Endothelial cell of umbilical vein (primary cell): ENCODE measurements at regions not wholly inside any gene's neighbourhood (a gene's known extent, or its start where the extent isn't known, plus 50 kb on each side); places are given as distances from the start of the nearest gene placed in this dataset.

Source experiments
- BruUV-seq: library from RNA; stranded (reverse); fragments of 400-500 nt; replicated peaks from 2 replicates; lab custom pipeline; 2021; lab: Mats Ljungman, UMichigan
- CTCF ChIA-PET: fragments of 300-600, 350-600 bp; sonication (Branson Sonifier 250); formaldehyde crosslinking; loops from one replicate; lab custom pipeline; 2021; ENCODE audit warnings: antibody characterized with exemption, inconsistent platforms; lab: Charles Lee
- POLR2A ChIA-PET: fragments of 300-600, 350-600 bp; sonication (Branson Sonifier 250); formaldehyde crosslinking; loops from one replicate; lab custom pipeline; 2021; ENCODE audit warnings: antibody characterized with exemption, inconsistent platforms; lab: Charles Lee
- DNase-seq: peaks from one replicate; pipeline ENCODE4 v3.0.0-alpha.2; 2011; ENCODE audit warnings: low read depth, low spot score
- FAIRE-seq: peaks from 2 replicates; lab custom pipeline; 2011; peaks lifted over from hg19 to GRCh38; lab: Jason Lieb, UNC
- H2AFZ ChIP-seq: 2 replicates; pipeline ENCODE4 v1.6.0; 2012; ENCODE audit warnings: low read depth, low read length, control low read depth, inconsistent platforms
- H3K27ac ChIP-seq: 2 replicates; pipeline ENCODE4 v1.5.1; 2011; ENCODE audit warnings: low read depth, mild to moderate bottlenecking, control low read depth, low read length, moderate library complexity; ENCODE audit not compliant: insufficient read depth
- H3K27me3 ChIP-seq, 2 experiments: 2 replicates each; pipeline versions ENCODE4 v1.6.0 to v1.6.1; 2011; ENCODE audit warnings: low read length in 2 of 2, mixed read lengths in 1 of 2; ENCODE audit not compliant: control insufficient read depth in 2 of 2, insufficient read depth in 2 of 2
- H3K36me3 ChIP-seq, 2 experiments: 2 replicates in 1 of 2; 3 replicates in 1 of 2; pipeline ENCODE4 v1.5.1; 2011; ENCODE audit warnings: low read length in 2 of 2, mild to moderate bottlenecking in 1 of 2, moderate library complexity in 1 of 2; ENCODE audit not compliant: control insufficient read depth in 2 of 2, insufficient read depth in 2 of 2; ENCODE audit errors: extremely low read depth in 1 of 2
- H3K4me1 ChIP-seq: 3 replicates; pipeline ENCODE4 v1.5.1; 2011; ENCODE audit warnings: mild to moderate bottlenecking, low read length; ENCODE audit not compliant: control insufficient read depth, insufficient read depth; ENCODE audit errors: extremely low read depth
- H3K4me2 ChIP-seq: 2 replicates; pipeline ENCODE4 v1.6.1; 2011; ENCODE audit warnings: low read length, control low read depth, mixed read lengths; ENCODE audit not compliant: insufficient read depth
- H3K4me3 ChIP-seq, 3 experiments: fragments of 200-600 bp in 1 of 3; sonication (generic), shearing (Covaris generic) in 1 of 3; replicated peaks in 1 of 3; 2 replicates each; pipeline ENCODE4 v1.5.1; 2011 to 2016; ENCODE audit warnings: control low read depth in 3 of 3, low read length in 3 of 3, mild to moderate bottlenecking in 2 of 3, inconsistent platforms in 1 of 3, low read depth in 1 of 3, moderate library complexity in 1 of 3; ENCODE audit not compliant: insufficient read depth in 1 of 3
- H3K79me2 ChIP-seq: 2 replicates; pipeline ENCODE4 v1.6.0; 2012; ENCODE audit warnings: low read length, inconsistent platforms; ENCODE audit not compliant: control insufficient read depth, insufficient read depth
- H3K9ac ChIP-seq: replicated peaks from 2 replicates; pipeline ENCODE3; 2011; ENCODE audit warnings: low read length, control low read depth; ENCODE audit not compliant: insufficient read depth; ENCODE audit errors: extremely low read depth
- H3K9me1 ChIP-seq: replicated peaks from 3 replicates; pipeline ENCODE4 v1.6.0; 2011; ENCODE audit warnings: mild to moderate bottlenecking, low read length; ENCODE audit not compliant: control insufficient read depth, insufficient read depth; ENCODE audit errors: extremely low read depth
- H3K9me3 ChIP-seq: replicated peaks from 2 replicates; pipeline ENCODE4 v1.5.1; 2012; ENCODE audit warnings: low read length, inconsistent platforms; ENCODE audit not compliant: control insufficient read depth, insufficient read depth
- H4K20me1 ChIP-seq: replicated peaks from 2 replicates; pipeline ENCODE3; 2011; ENCODE audit warnings: mild to moderate bottlenecking, low read length; ENCODE audit not compliant: control insufficient read depth, insufficient read depth; ENCODE audit errors: extremely low read depth
- CTCF ChIP-seq, 2 donors: IDR thresholded peaks; 1 replicate in 1 of 2; 2 replicates in 1 of 2; pipeline ENCODE4 v1.5.1; 2011; ENCODE audit warnings: low read length in 2 of 2, mild to moderate bottlenecking in 2 of 2, moderate library complexity in 2 of 2, control low read depth in 1 of 2, inconsistent platforms in 1 of 2, low read depth in 1 of 2; ENCODE audit not compliant: insufficient read depth in 1 of 2; ENCODE audit errors: extremely low read depth in 1 of 2
- EZH2 ChIP-seq: IDR thresholded peaks from 2 replicates; pipeline ENCODE4 v1.6.1; 2012; ENCODE audit warnings: borderline replicate concordance, low read depth, mild to moderate bottlenecking, moderate library complexity, low read length, inconsistent platforms; ENCODE audit not compliant: severe bottlenecking
- GATA2 ChIP-seq: IDR thresholded peaks from 2 replicates; pipeline ENCODE4 v1.7.0; 2011; ENCODE audit warnings: low read depth, mild to moderate bottlenecking, moderate library complexity, mixed read lengths, low read length; ENCODE audit not compliant: insufficient read length, insufficient read depth
- MAX ChIP-seq: IDR thresholded peaks from 2 replicates; pipeline ENCODE4 v1.6.1; 2011; ENCODE audit not compliant: insufficient read depth, insufficient read length
- MYC ChIP-seq: IDR thresholded peaks from one replicate; pipeline ENCODE4 v1.6.1; 2011; ENCODE audit warnings: mild to moderate bottlenecking, low read depth, low read length
- POLR2A ChIP-seq: IDR thresholded peaks from 2 replicates; pipeline ENCODE4 v1.6.1; 2012; ENCODE audit warnings: low read depth, mild to moderate bottlenecking, control low read depth, low read length
- dilution Hi-C: fragments of 300-500 bp; cut with MboI; formaldehyde crosslinking; loops from one replicate; pipeline ENCODE4 v1.15.0; 2019; ENCODE audit warnings: low sequenced_read_pairs; ENCODE audit not compliant: extremely low pct_ligation_motif_present
- intact Hi-C: fragments of 100-400 bp; cut with micrococcal nuclease; formaldehyde crosslinking; loops from one replicate; pipeline ENCODE4 v1.10.0; 2022

- Histone ChIP-seq H4K20me1 (no peaks in the 10 kb centered on the region), H3K4me3 (no peak overlapping the region), H3K9me3 (no peaks in the 10 kb centered on the region), H3K36me3 (no peaks in the 10 kb centered on the region), H3K79me2 (no peaks in the 10 kb centered on the region), H3K9me1 (no peaks in the 10 kb centered on the region), H3K9ac (no peak overlapping the region), H3K27ac (no peak overlapping the region), H2AFZ (no peak overlapping the region), H3K4me1 (no peaks in the 10 kb centered on the region), H3K4me2 (no peak overlapping the region), H3K27me3 (no peaks in the 10 kb centered on the region)
- FAIRE-seq (no peak), DNase-seq (no peak)
- dilution Hi-C loops (no loop called here), intact Hi-C loops (no loop called here)
- TF ChIP-seq GATA2 (no peak), EZH2 (no peak), MYC (no peak), MAX (no peak), CTCF (IDR thresholded peaks at IDR 0.05; ENCODE audit: extremely low read depth in 1 of 2, insufficient read depth in 1 of 2, low read depth in 1 of 2, low read length in 2 of 2) (no peak), POLR2A (no peak)
- POLR2A ChIA-PET: no interaction called here
- CTCF ChIA-PET: no interaction called here
- BruUV-seq: no TSS peak
These were observed 594.1 kb upstream of the FAM98A start for GRCh38 chr2:34193164-34193563.
